ENCODE measurements at regions not wholly inside any gene's neighbourhood (a gene's known extent, or its start where the extent isn't known, plus 50 kb on each side); places are given as distances from the start of the nearest gene placed in this dataset.
"Not testable (repeated sequence)": the region's sequence is repeated elsewhere in the genome, so short reads cannot be mapped to it uniquely, and the experiment has no call there.

DNA sequence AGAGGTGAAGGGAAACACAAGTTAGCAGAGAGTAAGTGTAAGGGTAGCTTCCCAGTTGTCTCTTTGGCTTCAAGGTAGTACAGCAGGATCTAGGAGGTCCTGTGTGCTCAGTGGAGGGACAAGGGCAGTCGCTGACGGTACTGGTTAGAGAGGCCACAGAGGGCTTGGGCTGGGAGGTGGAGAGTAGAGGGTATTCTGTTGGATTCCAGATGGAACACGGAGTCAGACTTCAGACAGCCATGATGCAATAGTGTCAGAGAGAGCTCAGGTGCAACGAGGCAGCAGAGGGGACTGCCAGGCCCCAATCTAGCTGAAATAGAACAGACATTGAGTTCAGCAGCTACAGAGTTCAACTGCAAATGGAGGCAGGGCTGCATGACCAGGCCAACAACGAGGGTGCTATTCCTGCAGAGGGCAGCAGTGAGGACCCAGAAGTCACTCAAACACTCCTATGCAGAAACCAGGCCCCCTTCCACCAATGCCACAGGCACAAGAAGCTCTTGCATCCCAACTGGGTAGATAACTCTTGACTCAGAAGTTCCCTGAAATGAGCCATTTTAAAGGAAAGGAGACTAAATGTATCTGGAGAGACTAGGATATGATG, 325.0 kb upstream of the ESRRG start:
- FAIRE-seq (no peak), DNase-seq (ENCODE audit: low spot score) (no peak)

DNA sequence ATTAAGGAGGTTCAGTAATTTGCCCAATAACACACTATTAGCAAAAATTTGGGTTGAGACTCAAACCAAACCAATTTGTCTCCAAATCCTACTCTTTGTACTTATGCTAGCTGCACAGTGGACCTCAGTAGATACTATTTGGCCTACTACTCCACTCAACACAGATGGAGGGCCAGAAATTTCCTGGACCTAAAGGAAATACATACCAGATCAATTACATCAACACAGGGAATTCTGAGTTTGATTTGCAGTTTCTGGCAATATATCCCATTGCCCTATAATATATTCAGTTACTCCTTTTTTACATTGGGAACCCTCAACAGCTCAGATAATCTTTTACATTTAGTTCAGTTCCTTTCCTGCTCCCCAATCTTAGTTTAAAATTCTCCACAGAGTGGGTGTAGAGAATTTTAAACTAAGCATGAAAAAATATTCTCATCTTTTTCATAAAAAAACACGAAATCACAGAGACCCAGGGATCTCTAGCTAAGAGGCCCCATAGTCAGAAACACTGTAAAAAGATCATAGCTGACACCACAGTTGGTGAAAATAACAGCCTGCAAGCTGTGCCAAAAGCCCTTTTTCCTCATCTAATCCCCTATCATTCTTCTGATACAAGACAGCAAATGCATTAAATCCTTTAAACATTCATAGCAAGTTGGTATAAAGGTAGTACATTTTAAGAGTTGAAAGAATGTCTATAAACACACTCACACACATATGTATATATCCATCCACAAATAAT, 317.7 kb upstream of the ESRRG start:
- DNase-seq (ENCODE audit: low spot score) (no peak), FAIRE-seq (no peak)

DNA sequence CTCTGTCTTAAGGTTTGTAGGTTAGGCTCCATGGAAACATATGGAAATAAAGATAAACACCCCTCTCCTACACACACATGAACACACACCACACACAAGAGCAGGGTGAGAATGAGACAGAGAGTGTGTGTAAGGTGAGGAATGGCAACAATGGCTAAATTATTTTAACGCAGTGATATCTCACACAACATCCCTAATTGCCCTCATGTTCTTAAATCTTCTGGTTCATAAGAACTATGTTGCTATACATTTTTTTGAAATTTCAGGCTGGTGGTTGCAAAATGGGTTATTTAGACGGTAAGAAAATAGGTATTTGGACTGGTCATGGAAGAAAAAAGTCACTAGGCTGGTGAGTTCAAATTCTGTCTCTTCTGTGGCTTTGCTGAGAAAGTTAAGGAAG, 316.7 kb upstream of the ESRRG start:
- no peak for DNase-seq (ENCODE audit: low spot score)
- no peak for FAIRE-seq

DNA sequence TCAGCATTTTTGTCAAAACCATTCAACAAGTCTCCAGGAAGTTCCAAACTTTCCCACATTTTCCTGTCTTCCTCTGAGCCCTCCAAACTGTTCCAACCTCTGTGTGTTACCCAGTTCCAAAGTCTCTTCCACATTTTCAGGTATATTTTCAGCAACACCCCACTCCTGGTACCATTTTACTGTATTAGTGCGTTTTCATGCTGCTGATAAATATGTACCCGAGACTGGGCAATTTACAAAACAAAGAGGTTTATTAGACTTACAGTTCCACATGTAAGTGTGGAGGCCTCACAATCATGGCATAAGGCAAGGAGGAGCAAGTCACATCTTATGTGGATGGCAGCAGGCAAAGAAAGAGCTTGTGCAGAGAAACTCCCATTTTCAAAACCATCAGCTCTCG, 315.9 kb upstream of the ESRRG start:
- not testable (repeated sequence) for DNase-seq (ENCODE audit: low spot score); FAIRE-seq

DNA sequence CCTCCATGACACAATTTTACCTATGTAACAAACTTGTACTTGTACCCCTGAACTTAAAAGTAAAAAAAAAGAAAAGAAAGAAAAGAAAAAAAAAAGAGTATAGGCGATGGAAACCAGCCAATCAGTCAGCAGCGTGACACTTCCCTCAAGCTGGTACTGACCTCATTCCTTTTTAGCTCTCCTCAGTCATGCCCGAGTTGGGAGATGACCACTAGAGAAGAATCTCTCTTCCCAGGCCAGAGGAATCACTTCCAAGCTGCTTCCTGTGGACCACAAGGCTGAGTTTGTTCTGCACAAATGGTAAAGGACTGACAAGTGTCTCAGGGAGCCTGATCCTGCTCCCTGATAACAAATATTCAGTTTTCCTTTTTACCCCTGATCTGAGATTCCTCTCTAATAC, 313.5 kb upstream of the ESRRG start:
- DNase-seq (ENCODE audit: low spot score) = no peak
- FAIRE-seq = no peak

DNA sequence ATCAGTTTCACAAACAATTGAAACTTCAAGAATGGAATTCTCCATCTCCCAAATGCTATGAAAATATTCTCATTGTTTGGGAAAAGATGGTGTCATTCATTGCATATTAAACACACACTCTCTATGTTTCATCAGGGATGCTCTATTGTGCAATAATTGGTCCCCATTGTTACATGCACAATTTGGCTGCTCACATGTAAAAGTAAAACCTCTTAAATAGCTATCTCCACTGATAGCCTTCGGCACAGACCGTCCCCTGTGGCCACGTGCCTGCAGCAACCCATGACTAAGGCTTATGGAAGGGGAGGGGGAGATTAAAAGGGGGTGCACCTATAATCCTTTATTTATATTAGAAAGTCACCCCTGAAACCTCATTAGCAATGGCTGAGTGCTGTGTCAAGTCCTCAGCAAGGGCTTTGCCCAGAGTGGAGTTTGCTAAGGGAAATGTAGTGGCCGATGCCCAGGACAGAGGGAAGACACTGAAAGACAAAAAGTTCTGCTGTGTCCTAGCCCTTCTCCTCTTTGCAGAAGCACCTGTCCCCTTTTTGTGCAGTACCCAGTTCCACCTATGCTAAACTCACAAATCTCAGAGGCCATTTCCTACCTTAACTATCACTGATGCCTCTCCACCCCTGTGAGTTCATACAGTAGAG, 309.6 kb upstream of the ESRRG start:
- FAIRE-seq = no peak
- DNase-seq (ENCODE audit: low spot score) = no peak

DNA sequence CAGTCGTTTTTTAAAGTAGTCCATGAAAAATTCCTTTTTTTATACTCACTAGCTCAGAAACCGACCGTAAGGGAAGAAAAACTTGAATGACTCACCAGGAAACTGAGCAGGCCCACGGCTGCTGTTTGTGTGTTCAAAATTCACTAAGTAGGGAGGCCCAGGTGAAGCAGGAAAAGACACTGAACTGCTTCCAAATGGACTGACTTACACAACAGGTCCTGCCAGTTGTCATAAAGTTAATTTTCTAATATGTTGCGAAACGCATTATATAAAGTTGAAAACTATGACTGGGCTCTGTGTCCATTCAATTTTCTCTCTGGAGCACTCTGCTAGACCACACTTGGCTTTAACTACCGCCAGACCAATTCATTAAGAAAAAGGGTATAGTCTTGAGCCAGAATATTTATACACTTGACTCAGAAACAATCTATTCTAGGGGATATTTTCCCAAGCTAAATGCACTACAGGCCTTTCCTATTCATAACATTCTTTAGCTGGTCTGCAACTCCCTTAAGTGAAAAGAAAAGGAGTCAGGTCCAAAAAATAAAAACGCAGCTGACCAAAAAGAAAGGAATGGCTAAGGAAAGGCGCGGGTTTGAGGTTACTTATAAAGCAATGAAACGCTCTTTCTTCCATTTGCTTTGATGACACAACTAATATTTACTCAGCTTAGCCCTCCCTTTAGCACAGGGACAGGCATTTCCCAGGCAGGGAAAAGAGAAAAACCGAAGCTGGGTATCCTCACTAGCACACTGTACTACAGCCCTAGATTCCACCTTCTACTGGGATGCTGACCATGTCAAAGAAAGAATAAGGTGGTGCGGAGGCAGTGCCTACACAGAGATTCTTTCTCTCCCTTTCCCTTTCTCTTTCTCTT, 306.3 kb upstream of the ESRRG start:
- FAIRE-seq (no peak), DNase-seq (ENCODE audit: low spot score) (peak; percentile 47)

DNA sequence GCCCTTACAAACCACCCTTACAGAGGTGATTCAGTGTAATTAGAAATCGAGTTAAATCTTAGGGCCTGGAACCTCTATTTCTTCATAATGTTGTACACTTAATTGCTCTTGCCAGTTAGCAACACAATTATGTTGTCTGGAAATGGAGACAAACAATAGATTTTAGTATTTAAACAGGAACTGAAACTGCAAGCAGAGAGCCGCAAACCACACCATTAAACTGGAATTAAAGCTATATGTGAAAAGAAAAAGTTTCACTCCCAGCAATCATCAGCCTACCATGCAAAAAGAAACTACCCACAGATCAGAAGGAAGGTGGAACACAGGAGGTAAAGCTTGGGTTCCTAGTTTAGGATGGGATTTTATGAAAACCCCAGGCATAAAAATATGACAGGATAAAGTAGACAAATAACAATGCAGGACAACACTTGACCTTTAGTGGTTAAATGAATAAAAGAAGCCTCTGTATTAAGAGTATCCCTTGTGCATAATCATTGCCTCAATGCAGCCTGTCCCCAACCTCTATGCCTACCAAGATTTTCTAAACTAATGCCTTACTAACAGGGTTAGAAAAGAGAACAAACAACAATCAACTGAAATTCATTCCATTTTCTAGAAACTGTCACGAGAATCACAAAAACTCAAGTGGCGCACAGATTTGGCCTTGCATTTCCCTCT, 304.3 kb upstream of the ESRRG start:
- DNase-seq (ENCODE audit: low spot score) = no peak
- no peak for FAIRE-seq

DNA sequence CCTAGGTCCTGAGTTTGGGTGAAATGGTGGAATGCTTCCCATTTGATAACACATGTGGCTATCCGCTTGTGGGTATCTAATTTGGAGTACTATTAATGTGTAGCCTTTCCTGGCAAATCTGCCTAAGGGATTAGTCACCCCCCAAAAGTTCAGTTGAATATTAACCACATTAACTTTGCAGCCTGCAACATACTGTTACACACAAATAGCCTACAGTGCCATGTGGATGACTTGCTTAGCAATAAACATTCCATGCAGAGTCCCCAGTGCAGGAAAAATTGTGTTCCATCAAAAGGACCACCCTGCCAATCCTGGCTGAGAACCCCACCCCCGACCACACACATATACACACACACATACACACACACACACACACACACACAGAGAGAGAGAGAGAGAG, 303.3 kb upstream of the ESRRG start:
- DNase-seq (ENCODE audit: low spot score) (no peak), FAIRE-seq (no peak)

DNA sequence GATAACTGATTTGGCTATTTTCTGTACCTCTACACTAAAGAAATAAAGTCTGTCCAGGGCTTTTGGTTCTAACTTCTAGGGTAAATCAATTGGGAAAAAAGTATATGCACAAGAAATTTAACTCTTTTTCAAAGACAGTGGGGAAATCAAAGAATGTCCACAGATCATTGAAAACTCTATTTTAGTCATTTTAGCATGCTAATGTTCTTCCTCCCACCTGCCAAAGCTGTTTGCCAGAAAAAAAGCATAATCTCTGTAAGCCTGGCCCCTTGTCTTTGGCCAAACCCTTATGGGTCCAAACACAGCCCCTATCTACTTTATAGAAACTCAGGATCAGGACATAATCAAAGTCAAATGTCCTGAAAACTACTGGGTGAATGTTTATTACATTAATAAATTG, 302.2 kb upstream of the ESRRG start:
- DNase-seq (ENCODE audit: low spot score) (no peak), FAIRE-seq (no peak)

DNA sequence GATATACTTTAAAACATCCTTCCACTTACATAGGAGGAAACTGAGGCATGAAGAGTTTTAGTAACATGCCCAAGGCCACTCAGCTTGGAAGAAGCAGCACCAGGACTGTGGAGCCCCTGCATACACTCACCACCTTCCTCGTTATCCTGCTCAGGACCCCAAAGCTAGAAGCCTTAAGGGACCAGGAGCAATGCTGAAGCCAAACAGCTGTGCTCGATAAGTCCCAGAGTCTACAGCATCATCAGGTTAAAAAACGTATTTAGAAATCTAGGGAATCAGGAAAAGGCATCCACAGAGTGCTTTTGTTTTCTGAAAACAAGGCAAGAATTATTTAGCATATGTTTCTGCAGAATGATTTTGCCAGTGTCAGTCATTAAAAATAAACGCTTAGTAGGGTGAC, 301.7 kb upstream of the ESRRG start:
- no peak for FAIRE-seq

DNA sequence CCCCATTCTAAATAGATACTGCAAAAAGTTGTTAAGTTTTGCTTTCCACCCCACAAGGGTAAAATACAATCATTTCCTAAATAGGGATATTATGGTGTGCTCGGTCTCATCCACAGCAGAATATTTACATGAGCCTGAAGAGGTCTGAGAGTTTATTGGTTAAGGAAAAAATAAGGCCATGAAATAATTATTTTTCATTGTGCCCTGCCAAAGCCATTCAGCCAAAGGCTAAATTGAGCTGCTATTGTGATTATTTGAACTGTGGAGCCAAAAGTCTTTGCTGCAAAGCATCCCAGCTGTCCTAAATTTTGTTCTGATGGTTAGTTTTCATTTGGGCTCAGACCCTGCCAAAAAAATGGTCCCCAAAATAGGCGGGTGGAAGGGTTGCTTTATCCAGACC, 298.7 kb upstream of the ESRRG start:
- no peak for DNase-seq (ENCODE audit: low spot score)
- FAIRE-seq = no peak

More for the DNA sequence above, 301.7 kb upstream of the ESRRG start:
- DNase-seq (ENCODE audit: low spot score) = no peak

DNA sequence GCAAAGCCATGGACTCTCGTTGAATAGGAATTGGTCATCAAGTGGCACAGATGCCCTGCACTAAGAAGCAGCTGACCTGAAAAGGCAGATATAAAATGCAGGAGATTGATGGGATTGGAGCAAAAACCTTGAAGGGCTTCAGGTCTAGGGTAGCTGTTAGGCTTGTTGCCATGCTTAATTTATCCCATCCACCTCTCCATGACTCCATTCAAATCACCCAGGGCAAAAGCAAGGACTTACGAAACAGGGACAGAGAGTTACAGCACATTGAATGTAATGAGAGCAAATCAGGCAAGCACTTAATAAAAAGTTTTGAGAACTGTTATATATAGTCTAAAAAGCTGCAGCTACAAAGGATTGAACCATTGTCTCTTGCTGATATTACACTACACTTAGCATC, 298.2 kb upstream of the ESRRG start:
- FAIRE-seq = no peak
- DNase-seq (ENCODE audit: low spot score) = no peak

DNA sequence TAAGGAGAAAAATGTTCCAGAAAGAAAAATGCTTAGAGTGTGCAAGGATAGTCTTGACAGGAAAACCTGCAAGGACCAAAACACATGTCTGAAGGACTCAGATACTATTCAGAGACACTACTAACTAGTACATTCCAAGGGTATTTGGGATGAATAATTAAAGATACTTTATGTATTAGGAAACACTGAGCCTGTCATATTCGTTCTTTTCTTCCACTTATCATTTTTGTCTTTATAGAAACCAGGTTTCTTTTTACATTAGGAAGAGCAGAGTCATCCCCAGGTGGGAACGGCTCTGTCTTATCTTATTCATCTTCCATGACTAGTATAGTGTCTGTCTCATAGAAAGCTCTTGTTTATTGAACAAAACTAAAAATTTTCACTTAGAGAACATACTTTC, 296.2 kb upstream of the ESRRG start:
- FAIRE-seq (no peak), DNase-seq (ENCODE audit: low spot score) (no peak)

DNA sequence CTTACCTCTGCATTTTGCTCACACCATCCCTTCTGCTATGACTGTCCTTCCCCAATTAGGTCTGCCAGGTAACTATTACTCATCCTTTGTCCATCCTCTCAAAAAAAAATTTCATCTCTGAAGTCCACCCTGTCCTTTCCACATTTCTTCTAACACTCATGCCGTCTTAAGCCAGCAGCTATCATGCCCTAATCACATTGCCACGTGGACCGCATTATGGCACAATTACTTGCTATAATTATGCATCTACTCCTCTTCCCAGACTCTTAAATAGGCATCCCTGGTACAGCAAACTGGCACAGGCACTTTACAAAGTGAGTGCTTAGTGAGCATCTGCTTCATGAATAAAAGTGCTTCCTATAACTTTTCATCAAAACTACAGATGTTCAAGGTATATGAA, 295.4 kb upstream of the ESRRG start:
- DNase-seq (ENCODE audit: low spot score) = no peak
- no peak for FAIRE-seq

DNA sequence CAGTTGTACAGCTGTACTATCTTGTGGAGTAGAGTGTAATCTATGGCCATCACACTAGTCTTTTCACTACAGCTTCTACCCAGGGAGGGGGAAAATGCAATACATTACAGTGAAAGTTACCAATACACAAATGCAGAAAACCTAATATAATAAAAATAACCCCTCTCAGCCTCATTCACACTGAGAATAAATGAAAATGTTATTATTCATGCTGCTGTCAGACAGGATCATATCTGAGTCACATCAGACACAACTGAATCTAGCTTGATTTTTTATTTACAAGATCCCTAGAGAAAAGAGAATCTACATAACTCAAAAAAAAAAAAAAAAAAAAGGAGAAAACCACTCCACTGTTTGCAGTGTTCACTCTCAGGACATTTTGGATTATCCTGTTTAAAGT, 293.9 kb upstream of the ESRRG start:
- DNase-seq (ENCODE audit: low spot score) (no peak), FAIRE-seq (no peak)

DNA sequence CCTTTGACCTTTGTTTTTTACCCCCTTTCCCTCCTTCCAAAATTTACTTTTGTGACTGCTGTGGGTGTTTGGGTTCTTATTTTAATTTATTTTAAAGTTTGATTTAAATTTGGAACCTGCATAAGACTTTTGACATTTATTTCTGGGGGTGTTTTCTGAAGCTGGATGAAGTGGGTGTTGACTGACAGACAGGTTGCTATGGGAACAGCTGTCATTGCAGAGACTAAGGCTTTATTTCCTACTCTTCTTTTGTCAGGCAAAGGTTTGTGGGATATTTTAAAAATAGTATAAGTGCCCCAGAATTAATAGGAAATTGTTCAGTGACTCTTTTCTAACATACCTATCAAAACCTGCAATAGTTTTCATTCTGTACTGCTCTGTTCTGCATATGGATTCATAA, 290.8 kb upstream of the ESRRG start:
- DNase-seq (ENCODE audit: low spot score) = no peak
- FAIRE-seq = no peak

DNA sequence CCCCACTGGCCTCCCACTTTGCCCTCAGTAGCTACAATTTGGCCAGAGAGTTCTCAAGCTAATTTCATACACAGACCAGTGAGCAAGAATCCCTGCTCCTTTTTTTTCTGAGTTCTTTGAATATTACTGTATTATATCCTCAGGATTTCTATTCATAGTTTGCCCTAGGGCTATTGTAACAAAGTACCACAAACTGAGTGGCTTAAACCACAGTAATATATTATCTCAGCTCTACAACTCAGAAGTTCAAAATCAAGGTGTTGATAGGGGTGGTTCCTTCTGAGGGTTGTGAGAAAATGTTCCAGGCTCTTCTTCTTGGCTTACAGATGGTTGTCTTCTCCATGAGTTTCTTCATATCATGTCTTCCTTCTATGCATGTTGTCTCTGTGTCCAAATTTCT, 289.4 kb upstream of the ESRRG start:
- DNase-seq (ENCODE audit: low spot score) (no peak), FAIRE-seq (no peak)

DNA sequence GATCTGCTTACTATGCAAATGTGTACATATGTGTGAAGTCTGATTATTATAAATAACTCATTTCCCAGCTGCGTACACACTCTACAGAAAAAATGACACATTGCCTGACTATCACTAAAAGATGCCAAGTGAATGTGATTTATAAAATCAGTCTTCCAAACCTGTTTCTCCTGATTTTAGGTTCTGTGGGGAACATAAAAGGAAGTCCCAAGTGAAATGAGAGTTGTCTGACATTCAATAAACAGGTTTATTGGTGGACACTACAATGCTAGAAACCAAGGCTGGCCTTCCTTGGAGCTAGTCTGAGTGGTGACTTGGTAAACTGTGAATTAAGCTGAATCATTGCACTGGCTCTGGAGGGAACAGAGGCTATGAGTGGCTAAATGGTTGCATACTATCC, 287.9 kb upstream of the ESRRG start:
- no peak for DNase-seq (ENCODE audit: low spot score)
- no peak for FAIRE-seq

DNA sequence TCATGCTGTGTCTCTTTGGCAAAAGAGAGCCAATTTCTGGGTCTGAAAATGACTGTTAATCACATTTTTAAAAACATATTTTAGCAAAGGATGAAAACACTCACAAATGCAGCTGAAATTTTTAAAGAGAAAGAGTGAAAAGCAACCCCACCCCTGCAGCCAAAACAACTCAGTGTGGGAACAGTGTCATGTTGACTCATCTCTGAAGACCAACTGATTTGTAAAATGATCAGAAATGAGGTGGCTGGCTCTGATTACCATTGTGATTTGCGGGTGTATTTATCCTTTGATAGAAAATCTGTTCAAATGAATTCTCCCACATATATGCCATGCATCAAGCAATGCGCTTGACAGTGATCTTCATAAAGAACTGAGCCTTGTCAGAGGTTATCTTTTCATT, 287.0 kb upstream of the ESRRG start:
- no peak for FAIRE-seq
- no peak for DNase-seq (ENCODE audit: low spot score)

DNA sequence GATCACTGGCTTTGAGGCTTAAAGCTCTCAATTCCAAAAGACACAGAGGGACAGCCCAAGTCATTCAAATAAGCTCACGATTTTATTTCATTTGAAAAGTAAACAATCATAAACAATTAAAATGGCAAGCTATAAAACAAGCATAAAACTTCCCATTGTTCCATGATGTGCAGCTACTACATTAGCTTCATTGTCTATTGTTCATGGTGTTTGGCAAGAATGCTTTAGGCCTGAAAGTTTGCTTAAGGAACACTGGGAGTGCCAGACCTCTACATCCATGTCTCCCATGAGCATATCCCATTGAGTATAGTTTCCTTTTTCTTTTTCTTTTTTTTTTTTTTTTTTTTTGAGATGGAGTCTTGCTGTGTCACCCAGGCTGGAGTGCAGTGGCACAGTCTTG, 286.1 kb upstream of the ESRRG start:
- DNase-seq (ENCODE audit: low spot score) (no peak), FAIRE-seq (no peak)
